K562 (cell line): ENCODE measurements at regions not wholly inside any gene's neighbourhood (a gene's known extent, or its start where the extent isn't known, plus 50 kb on each side); places are given as distances from the start of the nearest gene placed in this dataset.

Source experiments
- ATAC-seq: fragments of 200-7000 bp; cut with Tn5 transposase; 3 replicates; pipeline ENCODE4 v1.9.1; 2020; ENCODE audit warnings: moderate library complexity
- BruUV-seq: library from RNA; stranded (reverse); fragments of 400-500 nt; replicated peaks from 2 replicates; lab custom pipeline; 2021; lab: Mats Ljungman, UMichigan
- CTCF ChIA-PET: fragments of 300-600 bp; formaldehyde crosslinking; extraction: SDS; loops from one replicate; lab custom pipeline; 2021; ENCODE audit warnings: low intra/inter-chr PET ratio; lab: Yijun Ruan, JAX
- POLR2A ChIA-PET: fragments of 300-600, 350-650 bp; sonication (Branson Sonifier 250); formaldehyde crosslinking; extraction: SDS; loops from one replicate; lab custom pipeline; 2021; ENCODE audit warnings: antibody characterized with exemption, inconsistent platforms; lab: Yijun Ruan, JAX
- DNase-seq, 4 experiments: peaks; one replicate each; pipeline versions ENCODE4 v3.0.0 to v3.0.0-alpha.2; 2011 to 2018; ENCODE audit warnings: low spot score in 3 of 4, mixed read lengths in 3 of 4; ENCODE audit errors: extremely low read depth in 1 of 4
- FAIRE-seq: peaks from 2 replicates; lab custom pipeline; 2011; peaks lifted over from hg19 to GRCh38; lab: Jason Lieb, UNC
- H2AFZ ChIP-seq: 2 replicates; pipeline ENCODE4 v1.6.0; 2011; ENCODE audit warnings: low read depth, low read length, control low read depth, inconsistent platforms
- H3K27ac ChIP-seq: fragments of 200-600 bp; 3 replicates; pipeline ENCODE4 v1.8.0; 2011; ENCODE audit warnings: low read depth, mild to moderate bottlenecking, control low read depth, inconsistent platforms, low read length, moderate library complexity, mixed read lengths; ENCODE audit errors: extremely low read depth
- H3K27me3 ChIP-seq, 2 experiments: fragments of 300-600 bp in 1 of 2; 2 replicates in 1 of 2; 3 replicates in 1 of 2; pipeline versions ENCODE4 v1.6.0 to v1.8.0; 2011; ENCODE audit warnings: inconsistent platforms in 2 of 2, low read length in 2 of 2, mild to moderate bottlenecking in 1 of 2, mixed read lengths in 1 of 2, moderate library complexity in 1 of 2; ENCODE audit not compliant: control insufficient read depth in 2 of 2, insufficient read depth in 2 of 2
- H3K36me3 ChIP-seq: fragments of 300-600 bp; 3 replicates; pipeline ENCODE4 v1.8.0; 2011; ENCODE audit warnings: mild to moderate bottlenecking, low read length, inconsistent platforms; ENCODE audit not compliant: control insufficient read depth, insufficient read depth
- H3K4me1 ChIP-seq, 2 experiments: fragments of 200-600 bp in 1 of 2; replicated peaks in 1 of 2; 2 replicates in 1 of 2; 3 replicates in 1 of 2; pipeline versions ENCODE4 v1.5.1 to v1.8.0; 2011; ENCODE audit warnings: inconsistent platforms in 2 of 2, low read length in 2 of 2, mild to moderate bottlenecking in 1 of 2, mixed read lengths in 1 of 2, moderate library complexity in 1 of 2; ENCODE audit not compliant: control insufficient read depth in 2 of 2, insufficient read depth in 2 of 2
- H3K4me2 ChIP-seq: 2 replicates; pipeline ENCODE4 v1.6.1; 2011; ENCODE audit warnings: low read length, control low read depth, inconsistent platforms, mixed read lengths; ENCODE audit not compliant: insufficient read depth
- H3K4me3 ChIP-seq: fragments of 200-600 bp; sonication (generic), shearing (Covaris generic); 2 replicates; pipeline ENCODE4 v1.5.1; 2016; ENCODE audit warnings: control low read depth, inconsistent platforms
- H3K79me2 ChIP-seq: fragments of 200-600 bp; 3 replicates; pipeline ENCODE4 v1.8.0; 2011; ENCODE audit warnings: low read length, inconsistent platforms; ENCODE audit not compliant: control insufficient read depth, insufficient read depth
- H3K9ac ChIP-seq, 2 experiments: 2 replicates each; pipeline versions ENCODE4 v1.6.0 to v1.6.1; 2011; ENCODE audit warnings: low read depth in 2 of 2, low read length in 2 of 2, control low read depth in 1 of 2, inconsistent platforms in 1 of 2, mild to moderate bottlenecking in 1 of 2, mixed read lengths in 1 of 2; ENCODE audit not compliant: insufficient read depth in 1 of 2
- H3K9me1 ChIP-seq: one replicate; pipeline ENCODE4 v1.6.0; 2011; ENCODE audit warnings: inconsistent platforms, mild to moderate bottlenecking, low read length, moderate library complexity; ENCODE audit not compliant: control insufficient read depth, insufficient read depth
- H3K9me3 ChIP-seq: replicated peaks from 2 replicates; pipeline ENCODE4 v1.5.1; 2011; ENCODE audit warnings: low read depth, low read length, inconsistent platforms; ENCODE audit not compliant: control insufficient read depth, insufficient read depth
- H4K20me1 ChIP-seq: replicated peaks from 2 replicates; pipeline ENCODE4 v1.6.1; 2011; ENCODE audit warnings: low read length, inconsistent platforms, mixed read lengths; ENCODE audit not compliant: control insufficient read depth, insufficient read depth
- CREM ChIP-seq: IDR thresholded peaks from 2 replicates; pipeline ENCODE4 v1.6.1; 2014; ENCODE audit warnings: antibody characterized with exemption, low read depth
- IRF2 ChIP-seq: sonication (generic); formaldehyde crosslinking; IDR thresholded peaks from 2 replicates; pipeline ENCODE4 v1.8.1; 2022; ENCODE audit warnings: mild to moderate bottlenecking, missing genetic modification reagents
- JUNB ChIP-seq: fragments of 450-650 bp; formaldehyde crosslinking; conservative IDR thresholded peaks from 2 replicates; pipeline ENCODE4 v1.4.0; 2020; ENCODE audit warnings: mild to moderate bottlenecking
- KDM5B ChIP-seq: fragments of 200-600 bp; sonication (generic); IDR thresholded peaks from 2 replicates; pipeline ENCODE4 v1.6.1; 2012; ENCODE audit warnings: low read depth, mild to moderate bottlenecking, moderate library complexity, low read length, control low read depth, inconsistent platforms; ENCODE audit not compliant: insufficient replicate concordance
- MTA3 ChIP-seq: fragments of 450-650 bp; formaldehyde crosslinking; IDR thresholded peaks from 2 replicates; pipeline ENCODE4 v1.6.1; 2017; ENCODE audit warnings: mild to moderate bottlenecking, borderline replicate concordance
- MYNN ChIP-seq, 2 experiments: sonication (generic); formaldehyde crosslinking in 1 of 2; IDR thresholded peaks; 2 replicates each; pipeline versions ENCODE4 v1.5.0 to v1.6.1; 2016 to 2020; ENCODE audit warnings: antibody characterized with exemption in 1 of 2, missing genetic modification reagents in 1 of 2
- NBN ChIP-seq: fragments of 450-650 bp; IDR thresholded peaks from 2 replicates; pipeline ENCODE4 v1.6.1; 2016; ENCODE audit warnings: low read depth, mild to moderate bottlenecking
- POLR2AphosphoS5 ChIP-seq: IDR thresholded peaks from 2 replicates; pipeline ENCODE4 v1.6.1; 2011; ENCODE audit warnings: mild to moderate bottlenecking, low read depth, low read length, moderate library complexity; ENCODE audit not compliant: control insufficient read depth, insufficient read depth
- SAFB ChIP-seq: fragments of 200-400 bp; formaldehyde crosslinking; IDR thresholded peaks from 2 replicates; pipeline ENCODE4 v1.6.1; 2017; ENCODE audit warnings: low read depth, low read length, borderline replicate concordance
- SNRNP70 ChIP-seq: fragments of 200-400 bp; formaldehyde crosslinking; optimal IDR thresholded peaks from 2 replicates; pipeline ENCODE3; 2017; ENCODE audit warnings: low read depth, low read length
- ZNF395 ChIP-seq: fragments of 200-800 bp; sonication (Bioruptor generic); IDR thresholded peaks from 2 replicates; pipeline ENCODE4 v1.6.1; 2017; ENCODE audit warnings: missing genetic modification characterization, missing compliant biosample characterization
- ZNF592 ChIP-seq: fragments of 450-650 bp; IDR thresholded peaks from 2 replicates; pipeline ENCODE4 v1.6.1; 2017; ENCODE audit warnings: antibody characterized with exemption, mild to moderate bottlenecking
- WGBS: fragments of 100-300 bp; shearing (Covaris generic); methylation state at CpG from one replicate; pipeline ENCODE4 v1.1.6; 2016; ENCODE audit warnings: low coverage, mixed read lengths; ENCODE audit not compliant: insufficient coverage; ENCODE audit errors: missing lambda C conversion rate; 5-methylcytosine and 5-hydroxymethylcytosine counted together
- in situ Hi-C: fragments of 300-500 bp; cut with MboI; formaldehyde crosslinking; loops from 4 replicates; pipeline ENCODE4 v1.15.0; 2018; ENCODE audit warnings: inconsistent platforms, mixed read lengths
- intact Hi-C: fragments of 100-400 bp; cut with micrococcal nuclease; formaldehyde crosslinking; loops from 2 replicates; pipeline ENCODE4 v1.14.2; 2022
- TF ChIP-seq, protein P1 (sequence below), 3 experiments: IDR thresholded peaks in 2 of 3; conservative IDR thresholded peaks in 1 of 3; 2 replicates each; pipeline ENCODE4 v1.5.1; 2011 to 2012; ENCODE audit warnings: low read length in 3 of 3, mild to moderate bottlenecking in 3 of 3, control low read depth in 2 of 3, improper control_type of control experiment in 1 of 3, inconsistent platforms in 1 of 3, low read depth in 1 of 3, mixed read lengths in 1 of 3, moderate library complexity in 1 of 3; ENCODE audit not compliant: insufficient read depth in 2 of 3
- TF ChIP-seq, protein P2 (sequence below), 2 experiments: fragments of 450-650 bp in 1 of 2; sonication (generic) in 1 of 2; formaldehyde crosslinking; conservative IDR thresholded peaks; 2 replicates each; pipeline versions ENCODE4 v1.4.0 to v1.8.1; 2020 to 2022; ENCODE audit warnings: mild to moderate bottlenecking in 1 of 2, missing genetic modification reagents in 1 of 2

DNA sequence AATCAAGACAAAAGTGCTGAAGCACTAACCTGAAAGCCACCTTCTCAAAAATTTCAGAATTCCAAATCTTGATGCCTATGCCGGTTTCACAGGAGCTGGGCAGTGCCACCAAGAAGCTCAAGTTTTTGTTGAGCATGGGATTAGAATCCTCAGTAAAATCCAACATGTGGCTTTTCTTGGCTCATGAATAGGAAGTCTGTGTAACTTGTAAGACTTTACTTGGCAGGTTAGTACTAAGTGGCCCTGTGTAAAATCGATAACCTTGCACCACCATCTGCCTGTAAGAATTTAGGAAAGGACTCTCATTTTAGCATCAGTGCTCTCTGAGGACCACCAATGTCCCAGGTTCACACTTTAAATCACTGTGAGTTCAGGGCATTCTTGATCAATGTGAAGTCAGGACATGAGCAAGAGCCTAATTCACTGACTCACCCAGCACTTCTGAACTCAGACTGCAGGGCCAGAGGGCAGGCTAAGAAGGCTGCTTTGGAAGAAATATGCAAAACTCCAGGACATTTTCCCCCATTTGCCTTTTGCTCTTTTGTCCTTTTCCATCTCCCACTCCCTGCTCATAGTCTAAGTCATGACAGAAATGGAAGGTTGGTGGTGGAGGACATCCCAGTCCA, 113.2 kb downstream of the EDN1 start:
- CTCF ChIA-PET, result no interaction called here
- Histone ChIP-seq H3K4me2 (no peak overlapping the region), H3K4me3 (no peak overlapping the region), H3K9ac (no peak overlapping the region), H3K9me1 (no peaks in the 10 kb centered on the region), H3K4me1 (no peaks in the 10 kb centered on the region), H3K9me3 (no peaks in the 10 kb centered on the region), H3K27me3 (no peaks in the 10 kb centered on the region), H3K27ac (no peak overlapping the region), H3K36me3 (no peaks in the 10 kb centered on the region), H2AFZ (no peak overlapping the region), H4K20me1 (no peaks in the 10 kb centered on the region), H3K79me2 (no peaks in the 10 kb centered on the region)
- no TSS peak for BruUV-seq
- WGBS, result 0% methylated on average over 2 of the region's 2 CpGs
- intact Hi-C loops, result no loop called here
- in situ Hi-C loops, result no loop called here
- no peak for FAIRE-seq
- TF ChIP-seq, protein P1, sequence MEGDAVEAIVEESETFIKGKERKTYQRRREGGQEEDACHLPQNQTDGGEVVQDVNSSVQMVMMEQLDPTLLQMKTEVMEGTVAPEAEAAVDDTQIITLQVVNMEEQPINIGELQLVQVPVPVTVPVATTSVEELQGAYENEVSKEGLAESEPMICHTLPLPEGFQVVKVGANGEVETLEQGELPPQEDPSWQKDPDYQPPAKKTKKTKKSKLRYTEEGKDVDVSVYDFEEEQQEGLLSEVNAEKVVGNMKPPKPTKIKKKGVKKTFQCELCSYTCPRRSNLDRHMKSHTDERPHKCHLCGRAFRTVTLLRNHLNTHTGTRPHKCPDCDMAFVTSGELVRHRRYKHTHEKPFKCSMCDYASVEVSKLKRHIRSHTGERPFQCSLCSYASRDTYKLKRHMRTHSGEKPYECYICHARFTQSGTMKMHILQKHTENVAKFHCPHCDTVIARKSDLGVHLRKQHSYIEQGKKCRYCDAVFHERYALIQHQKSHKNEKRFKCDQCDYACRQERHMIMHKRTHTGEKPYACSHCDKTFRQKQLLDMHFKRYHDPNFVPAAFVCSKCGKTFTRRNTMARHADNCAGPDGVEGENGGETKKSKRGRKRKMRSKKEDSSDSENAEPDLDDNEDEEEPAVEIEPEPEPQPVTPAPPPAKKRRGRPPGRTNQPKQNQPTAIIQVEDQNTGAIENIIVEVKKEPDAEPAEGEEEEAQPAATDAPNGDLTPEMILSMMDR (IDR thresholded peaks at IDR 0.05 in 2 of 3, conservative IDR thresholded peaks at IDR 0.05 in 1 of 3; ENCODE audit: insufficient read depth in 2 of 3, low read depth in 1 of 3, low read length in 3 of 3), result no peak
- no peak for TF ChIP-seq MTA3
- TF ChIP-seq CREM, result no peak
- no peak for TF ChIP-seq JUNB (CRISPR knock-in tag)
- TF ChIP-seq ZNF395 (CRISPR knock-in tag), result no peak
- TF ChIP-seq, protein P2, sequence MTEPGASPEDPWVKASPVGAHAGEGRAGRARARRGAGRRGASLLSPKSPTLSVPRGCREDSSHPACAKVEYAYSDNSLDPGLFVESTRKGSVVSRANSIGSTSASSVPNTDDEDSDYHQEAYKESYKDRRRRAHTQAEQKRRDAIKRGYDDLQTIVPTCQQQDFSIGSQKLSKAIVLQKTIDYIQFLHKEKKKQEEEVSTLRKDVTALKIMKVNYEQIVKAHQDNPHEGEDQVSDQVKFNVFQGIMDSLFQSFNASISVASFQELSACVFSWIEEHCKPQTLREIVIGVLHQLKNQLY (CRISPR knock-in tag; conservative IDR thresholded peaks at IDR 0.05), result no peak
- no peak for TF ChIP-seq NBN
- no peak for TF ChIP-seq POLR2AphosphoS5
- TF ChIP-seq MYNN (IDR thresholded peaks at IDR 0.05), result no peak
- TF ChIP-seq MYNN (CRISPR knock-in tag; IDR thresholded peaks at IDR 0.05), result no peak
- TF ChIP-seq IRF2 (CRISPR knock-in tag), result no peak
- TF ChIP-seq ZNF592, result no peak
- TF ChIP-seq KDM5B, result no peak
- TF ChIP-seq SNRNP70, result no peak
- no peak for TF ChIP-seq SAFB
- POLR2A ChIA-PET, result interaction anchor here (0.7 to 1.2 kb wide), 2 partner anchors 10 to 881 kb away, joined by 3 read pairs; no protein-coding TSS in a partner anchor
- ATAC-seq, result no peak
- no peak for DNase-seq
